Suprapubic skin (tissue), 4 donors: ENCODE measurements at regions not wholly inside any gene's neighbourhood (a gene's known extent, or its start where the extent isn't known, plus 50 kb on each side); places are given as distances from the start of the nearest gene placed in this dataset.

Source experiments
- DNase-seq, 2 donors: peaks; one replicate each; pipeline ENCODE4 v3.0.0-alpha.2; 2019; ENCODE audit warnings: low spot score in 2 of 2
- H3K27ac ChIP-seq: fragments of 200-600 bp; sonication (generic); one replicate; pipeline ENCODE4 v1.5.1; 2019
- H3K27me3 ChIP-seq: fragments of 200-600 bp; sonication (generic); one replicate; pipeline ENCODE4 v1.5.1; 2019
- H3K36me3 ChIP-seq: fragments of 200-600 bp; sonication (generic); one replicate; pipeline ENCODE4 v1.5.1; 2019
- H3K4me1 ChIP-seq: fragments of 200-600 bp; sonication (generic); one replicate; pipeline ENCODE4 v1.5.1; 2019
- H3K4me3 ChIP-seq: fragments of 200-600 bp; sonication (generic); one replicate; pipeline ENCODE4 v1.5.1; 2019; ENCODE audit warnings: mild to moderate bottlenecking
- H3K9me3 ChIP-seq: fragments of 200-600 bp; sonication (generic); one replicate; pipeline ENCODE4 v1.5.1; 2019
- EP300 ChIP-seq: sonication (generic); formaldehyde crosslinking; IDR thresholded peaks from one replicate; pipeline ENCODE4 v1.6.1; 2017; ENCODE audit warnings: antibody characterized with exemption
- POLR2A ChIP-seq, 2 donors: fragments of 450-650 bp; IDR thresholded peaks; one replicate each; pipeline ENCODE4 v1.6.1; 2017; ENCODE audit warnings: antibody characterized with exemption in 2 of 2, mild to moderate bottlenecking in 2 of 2, moderate library complexity in 2 of 2
- POLR2AphosphoS5 ChIP-seq, 3 donors: sonication (generic); formaldehyde crosslinking; IDR thresholded peaks; one replicate each; pipeline ENCODE4 v1.6.1; 2017; ENCODE audit warnings: antibody characterized with exemption in 3 of 3
- WGBS: methylation state at CpG from one replicate; pipeline ENCODE4 v1.1.5; 2018; 5-methylcytosine and 5-hydroxymethylcytosine counted together
- TF ChIP-seq, protein P1 (sequence below), 2 donors: fragments of 200-600 bp in 1 of 2; fragments of 450-650 bp in 1 of 2; sonication (generic) in 1 of 2; IDR thresholded peaks; one replicate each; pipeline ENCODE4 v1.5.1; 2016 to 2019; ENCODE audit warnings: antibody characterized with exemption in 2 of 2, mild to moderate bottlenecking in 1 of 2, moderate library complexity in 1 of 2

DNA sequence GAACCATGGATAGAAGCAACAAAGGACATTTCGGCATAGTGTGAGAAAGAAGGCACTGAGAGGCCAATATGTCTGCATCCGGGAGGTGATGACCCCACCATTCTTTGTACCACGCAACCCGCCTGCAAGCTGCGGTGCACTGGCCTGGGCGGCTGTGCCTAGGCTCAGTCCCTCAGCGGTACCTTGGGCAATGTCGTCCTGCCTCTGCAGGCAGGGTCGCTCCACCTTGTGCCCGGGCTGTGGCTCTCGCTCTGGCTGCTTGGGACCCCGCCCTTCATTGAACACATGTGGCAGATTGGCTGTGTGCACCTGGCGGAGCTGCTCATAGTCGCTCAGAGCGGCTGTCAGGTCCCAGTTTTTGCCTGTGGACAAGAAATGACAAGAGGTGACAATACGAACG, 243.2 kb downstream of the KLF13 start:
- TF ChIP-seq EP300: no peak
- no peak for TF ChIP-seq POLR2A (IDR thresholded peaks at IDR 0.05)
- Histone ChIP-seq H3K4me3 (no peak overlapping the region), H3K27me3 (no peaks in the 10 kb centered on the region), H3K27ac (no peak overlapping the region), H3K36me3 (peaks cover 8% of the 10 kb centered on the region), H3K9me3 (no peaks in the 10 kb centered on the region), H3K4me1 (peaks cover 6% of the 10 kb centered on the region)
- DNase-seq: no peak
- WGBS: 96% methylated on average over 17 of the region's 17 CpGs

DNA sequence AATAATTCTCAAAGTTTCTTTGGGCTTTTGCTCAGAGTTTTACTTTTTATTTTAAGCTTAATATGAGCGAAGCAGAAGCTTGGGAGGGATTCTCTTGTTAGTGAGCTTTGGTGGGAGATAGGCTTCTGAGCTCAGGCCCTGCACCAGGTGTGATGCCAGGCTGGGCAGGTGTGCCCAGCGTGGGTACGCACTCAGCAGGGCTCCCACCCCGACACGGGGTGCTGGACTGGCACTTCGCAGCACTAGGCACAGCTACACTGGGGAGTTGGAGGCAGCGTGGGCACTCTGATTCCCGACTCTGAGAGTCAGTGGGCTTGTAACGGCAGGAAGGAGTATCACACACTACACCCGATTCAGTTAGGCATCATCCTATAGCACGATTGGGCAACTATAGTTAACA, 244.0 kb downstream of the KLF13 start:
- peaks cover 8% of the 10 kb centered on the region for H3K36me3 ChIP-seq
- TF ChIP-seq, protein P1, sequence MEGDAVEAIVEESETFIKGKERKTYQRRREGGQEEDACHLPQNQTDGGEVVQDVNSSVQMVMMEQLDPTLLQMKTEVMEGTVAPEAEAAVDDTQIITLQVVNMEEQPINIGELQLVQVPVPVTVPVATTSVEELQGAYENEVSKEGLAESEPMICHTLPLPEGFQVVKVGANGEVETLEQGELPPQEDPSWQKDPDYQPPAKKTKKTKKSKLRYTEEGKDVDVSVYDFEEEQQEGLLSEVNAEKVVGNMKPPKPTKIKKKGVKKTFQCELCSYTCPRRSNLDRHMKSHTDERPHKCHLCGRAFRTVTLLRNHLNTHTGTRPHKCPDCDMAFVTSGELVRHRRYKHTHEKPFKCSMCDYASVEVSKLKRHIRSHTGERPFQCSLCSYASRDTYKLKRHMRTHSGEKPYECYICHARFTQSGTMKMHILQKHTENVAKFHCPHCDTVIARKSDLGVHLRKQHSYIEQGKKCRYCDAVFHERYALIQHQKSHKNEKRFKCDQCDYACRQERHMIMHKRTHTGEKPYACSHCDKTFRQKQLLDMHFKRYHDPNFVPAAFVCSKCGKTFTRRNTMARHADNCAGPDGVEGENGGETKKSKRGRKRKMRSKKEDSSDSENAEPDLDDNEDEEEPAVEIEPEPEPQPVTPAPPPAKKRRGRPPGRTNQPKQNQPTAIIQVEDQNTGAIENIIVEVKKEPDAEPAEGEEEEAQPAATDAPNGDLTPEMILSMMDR (IDR thresholded peaks at IDR 0.05): no peak
- TF ChIP-seq POLR2A (IDR thresholded peaks at IDR 0.05) (no peak), EP300 (no peak), POLR2AphosphoS5 (IDR thresholded peaks at IDR 0.05) (no peak)
- peaks cover 7% of the 10 kb centered on the region for H3K4me1 ChIP-seq
- no peak overlapping the region for H3K27ac ChIP-seq
- no peak overlapping the region for H3K4me3 ChIP-seq
- no peaks in the 10 kb centered on the region for H3K27me3 ChIP-seq
- no peaks in the 10 kb centered on the region for H3K9me3 ChIP-seq
- no peak for DNase-seq
- WGBS: 93% methylated on average over 11 of the region's 11 CpGs

DNA sequence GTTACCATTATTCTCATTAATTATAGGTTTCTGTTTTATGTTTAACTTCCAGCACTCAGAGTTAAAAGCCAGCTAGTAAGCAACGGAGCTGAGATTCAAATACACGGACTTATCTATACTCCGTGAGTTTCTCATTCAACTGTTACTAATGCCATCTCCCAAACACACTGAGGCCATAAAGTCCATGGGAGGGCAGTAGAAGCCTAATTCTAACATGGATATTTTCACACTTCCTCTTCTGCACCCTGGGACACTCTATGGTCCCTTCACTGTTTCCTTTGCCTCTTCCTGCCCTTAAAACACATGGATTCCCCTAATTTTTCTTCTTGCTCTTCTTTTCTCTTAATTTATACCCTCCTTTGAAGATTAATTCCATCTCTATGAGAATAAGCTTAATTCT, 245.0 kb downstream of the KLF13 start:
- no peak overlapping the region for H3K4me3 ChIP-seq
- no peak overlapping the region for H3K27ac ChIP-seq
- WGBS: 85% methylated on average over 3 of the region's 3 CpGs
- H3K27me3 ChIP-seq: no peaks in the 10 kb centered on the region
- no peaks in the 10 kb centered on the region for H3K9me3 ChIP-seq
- H3K4me1 ChIP-seq: peaks cover 7% of the 10 kb centered on the region
- peaks cover 8% of the 10 kb centered on the region for H3K36me3 ChIP-seq
- DNase-seq: no peak
- TF ChIP-seq POLR2A (IDR thresholded peaks at IDR 0.05) (no peak), POLR2AphosphoS5 (IDR thresholded peaks at IDR 0.05) (no peak), EP300 (no peak)
- TF ChIP-seq, protein P1 (IDR thresholded peaks at IDR 0.05): no peak

DNA sequence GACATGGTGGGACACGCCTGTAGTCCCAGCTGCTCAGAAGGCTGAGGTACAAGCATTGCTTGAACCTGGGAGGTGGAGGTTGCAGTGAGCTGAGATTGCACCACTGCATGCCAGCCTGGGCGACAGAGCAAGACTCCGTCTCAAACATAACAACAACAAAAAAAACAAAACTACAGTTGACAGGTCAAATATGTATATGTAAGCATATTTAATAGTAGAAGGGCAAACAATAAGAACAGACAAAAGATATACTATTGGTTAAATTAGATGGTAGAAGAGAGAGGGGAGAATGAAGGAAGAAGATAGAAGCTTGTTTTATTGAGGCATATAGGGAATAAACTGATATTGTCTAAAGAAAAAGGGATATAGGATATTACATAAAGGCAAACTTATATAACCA, 247.1 kb downstream of the KLF13 start:
- TF ChIP-seq, protein P1 (IDR thresholded peaks at IDR 0.05): no peak
- TF ChIP-seq POLR2A (IDR thresholded peaks at IDR 0.05) (no peak), POLR2AphosphoS5 (IDR thresholded peaks at IDR 0.05) (no peak), EP300 (no peak)
- Histone ChIP-seq H3K27me3 (no peaks in the 10 kb centered on the region), H3K9me3 (no peaks in the 10 kb centered on the region), H3K36me3 (no peaks in the 10 kb centered on the region), H3K4me3 (no peak overlapping the region), H3K27ac (no peak overlapping the region), H3K4me1 (peaks cover 7% of the 10 kb centered on the region)
- DNase-seq: no peak
- 91% methylated on average over 3 of the region's 3 CpGs for WGBS

DNA sequence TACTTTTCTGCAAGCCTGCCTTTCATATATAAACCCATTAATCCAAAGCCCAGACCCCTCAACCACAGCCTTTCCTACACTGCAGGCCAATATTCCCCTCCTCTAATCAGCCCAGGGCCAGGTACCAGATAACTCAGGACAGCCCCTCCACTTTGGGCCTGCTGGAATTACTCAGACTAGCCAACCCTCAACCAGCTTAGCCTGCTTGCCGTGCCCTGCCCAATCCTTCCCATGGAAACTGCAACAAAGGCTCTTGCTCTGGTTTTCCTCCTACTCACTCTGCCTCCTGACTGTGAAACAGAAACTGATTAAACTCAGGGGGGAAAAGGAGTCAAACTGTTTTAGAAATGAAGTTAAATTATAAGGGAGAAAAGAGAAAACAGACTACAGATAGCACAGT, 248.1 kb downstream of the KLF13 start:
- TF ChIP-seq POLR2AphosphoS5 (IDR thresholded peaks at IDR 0.05): no peak
- no peaks in the 10 kb centered on the region for H3K36me3 ChIP-seq
- H3K4me3 ChIP-seq: no peak overlapping the region
- no peaks in the 10 kb centered on the region for H3K9me3 ChIP-seq
- no peak overlapping the region for H3K27ac ChIP-seq
- peaks cover 7% of the 10 kb centered on the region for H3K4me1 ChIP-seq
- H3K27me3 ChIP-seq: no peaks in the 10 kb centered on the region
- WGBS: 32% methylated on average over 1 of the region's 1 CpG
- DNase-seq: no peak

DNA sequence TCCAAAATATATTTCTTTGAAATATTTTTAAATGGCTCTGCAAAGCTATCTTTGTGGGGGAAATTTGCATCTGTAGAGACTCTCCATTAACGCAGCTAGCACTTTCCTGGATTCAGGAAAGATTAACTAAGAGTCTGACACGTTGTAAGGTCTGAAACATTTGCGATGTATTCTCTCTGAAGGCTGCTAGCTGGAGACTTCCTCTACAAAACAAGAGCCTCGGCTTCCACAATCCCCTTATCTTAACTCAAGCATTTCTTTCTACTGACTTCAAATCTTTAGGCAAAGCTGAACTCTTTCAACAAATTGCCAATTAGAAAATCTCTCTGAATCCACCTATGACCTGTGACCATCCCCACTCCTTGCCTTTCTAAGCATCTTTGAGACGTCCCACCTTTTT, 250.5 kb downstream of the KLF13 start:
- H3K4me1 ChIP-seq: peaks cover 7% of the 10 kb centered on the region
- no peaks in the 10 kb centered on the region for H3K27me3 ChIP-seq
- 66% methylated on average over 5 of the region's 5 CpGs for WGBS
- TF ChIP-seq EP300 (no peak), POLR2AphosphoS5 (IDR thresholded peaks at IDR 0.05) (no peak), POLR2A (IDR thresholded peaks at IDR 0.05) (no peak)
- TF ChIP-seq, protein P1 (IDR thresholded peaks at IDR 0.05): no peak
- H3K36me3 ChIP-seq: no peaks in the 10 kb centered on the region
- no peak for DNase-seq
- no peak overlapping the region for H3K27ac ChIP-seq
- no peak overlapping the region for H3K4me3 ChIP-seq
- no peaks in the 10 kb centered on the region for H3K9me3 ChIP-seq
